GM10266 (cell line): ENCODE measurements at regions not wholly inside any gene's neighbourhood (a gene's known extent, or its start where the extent isn't known, plus 50 kb on each side); places are given as distances from the start of the nearest gene placed in this dataset.

Experiments used
- DNase-seq: peaks from one replicate; pipeline ENCODE4 v3.0.0; 2012; ENCODE audit errors: extremely low spot score
- CTCF ChIP-seq: IDR thresholded peaks from 2 replicates; pipeline ENCODE4 v1.5.1; 2012; ENCODE audit warnings: mild to moderate bottlenecking, low read depth; ENCODE audit not compliant: control insufficient read depth, insufficient read depth; ENCODE audit errors: missing control alignments

DNA sequence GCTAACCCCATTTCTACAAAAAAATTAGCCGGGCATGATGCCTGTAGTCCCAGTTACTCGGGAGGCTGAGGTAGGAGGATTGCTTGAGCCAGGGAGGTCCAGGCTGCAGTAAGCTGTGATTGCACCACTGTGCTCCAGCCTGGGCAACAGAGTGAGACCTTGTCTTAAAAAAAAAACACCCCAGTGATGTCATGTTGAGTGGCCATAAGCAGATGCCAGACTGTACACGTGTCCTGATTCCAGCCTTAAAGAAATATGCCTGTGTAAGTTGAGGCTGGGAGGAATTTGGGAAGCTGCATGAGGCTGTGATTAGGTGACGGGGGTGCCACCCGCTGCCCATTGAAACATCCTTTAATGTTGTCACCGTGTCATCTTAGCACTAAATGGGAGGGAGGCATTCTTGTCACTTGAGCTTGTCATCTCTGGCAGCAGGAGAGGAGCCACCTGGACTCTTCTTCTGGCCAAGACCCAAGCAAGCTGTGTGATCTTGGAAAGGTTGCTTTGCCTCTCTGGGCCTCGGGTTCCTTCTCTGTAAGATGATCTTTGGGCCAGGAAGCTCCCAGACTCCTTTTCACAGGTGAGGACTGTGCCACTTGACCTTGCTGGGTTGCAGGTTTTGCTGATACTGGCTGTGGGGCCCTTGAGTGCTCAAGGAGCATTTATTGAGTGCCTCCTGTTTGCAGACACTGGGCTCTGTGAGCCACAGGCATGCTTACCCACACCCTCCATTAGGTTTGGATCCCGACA is 98.3 kb upstream of the CIBAR2 start:
- DNase-seq = no peak
- TF ChIP-seq CTCF = no peak

GRCh38 chr16:85211271-85211801 is 99.1 kb upstream of the CIBAR2 start:
- no peak for TF ChIP-seq CTCF
- no peak for DNase-seq

DNA sequence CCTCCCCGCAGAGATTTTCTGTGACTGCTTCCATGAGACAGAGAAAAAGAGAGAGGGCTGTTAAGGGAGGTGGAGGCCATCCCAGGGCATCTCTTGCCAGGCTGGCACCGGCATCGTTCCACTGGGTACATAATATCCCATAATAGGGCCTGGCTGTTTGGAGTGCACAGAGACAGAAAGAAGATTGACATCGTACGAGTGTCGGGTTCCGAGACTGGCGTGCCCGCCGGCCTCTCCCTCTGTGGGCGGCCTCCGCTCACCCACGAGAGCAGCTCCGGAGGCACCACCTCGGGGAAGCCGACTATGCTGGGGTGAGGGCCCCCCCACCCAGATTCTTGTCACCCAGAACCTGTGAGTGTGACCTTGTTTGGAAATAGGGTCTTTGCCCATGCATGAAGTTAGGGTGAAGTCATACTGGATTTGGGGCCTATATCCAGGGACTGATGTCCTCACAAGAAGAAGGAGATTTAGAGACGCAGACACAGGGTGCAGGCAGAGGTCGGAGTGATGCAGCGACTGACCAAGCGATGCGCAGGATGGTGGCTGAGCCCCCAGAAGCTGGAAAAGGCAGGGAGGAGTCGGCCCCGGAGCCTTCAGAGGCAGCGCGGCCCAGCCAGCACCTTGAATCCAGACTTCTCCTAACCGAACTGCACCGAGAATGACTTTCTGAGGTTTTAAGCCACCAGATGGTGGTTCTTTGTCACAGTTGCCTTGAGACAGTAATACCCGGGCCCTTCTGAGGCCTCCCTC is 101.8 kb upstream of the CIBAR2 start:
- no peak for DNase-seq
- no peak for TF ChIP-seq CTCF

DNA sequence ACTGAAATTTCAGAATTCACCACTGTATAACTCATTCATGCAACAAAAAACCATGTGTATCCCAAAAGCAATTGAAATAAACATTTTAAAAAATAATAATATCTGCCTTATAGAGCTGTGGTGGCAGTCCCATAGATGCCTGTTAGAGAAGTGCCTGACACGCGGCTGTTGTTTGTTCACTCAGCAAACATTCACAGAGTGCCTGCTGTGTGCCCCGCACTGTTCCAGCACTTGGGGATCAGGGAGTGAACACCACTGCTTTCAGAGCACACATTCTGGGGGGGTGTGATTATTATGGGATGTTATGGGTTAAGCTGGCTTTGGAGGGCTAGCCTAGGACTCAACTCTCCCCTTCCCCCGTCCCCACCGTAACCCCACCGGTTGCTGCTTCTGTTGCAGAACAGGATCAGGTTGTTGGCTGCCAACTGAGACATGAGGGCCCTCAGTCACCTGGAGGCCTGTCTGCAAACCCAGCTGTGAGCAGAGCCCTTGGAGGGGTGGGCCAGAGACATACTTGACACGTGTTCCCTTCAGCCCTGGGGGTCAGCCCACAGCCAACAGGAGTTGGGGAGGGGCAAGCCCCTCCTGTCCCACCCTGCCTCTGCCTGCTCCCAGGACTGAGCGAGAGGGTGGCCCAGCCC is 103.3 kb upstream of the CIBAR2 start:
- no peak for TF ChIP-seq CTCF
- no peak for DNase-seq

DNA sequence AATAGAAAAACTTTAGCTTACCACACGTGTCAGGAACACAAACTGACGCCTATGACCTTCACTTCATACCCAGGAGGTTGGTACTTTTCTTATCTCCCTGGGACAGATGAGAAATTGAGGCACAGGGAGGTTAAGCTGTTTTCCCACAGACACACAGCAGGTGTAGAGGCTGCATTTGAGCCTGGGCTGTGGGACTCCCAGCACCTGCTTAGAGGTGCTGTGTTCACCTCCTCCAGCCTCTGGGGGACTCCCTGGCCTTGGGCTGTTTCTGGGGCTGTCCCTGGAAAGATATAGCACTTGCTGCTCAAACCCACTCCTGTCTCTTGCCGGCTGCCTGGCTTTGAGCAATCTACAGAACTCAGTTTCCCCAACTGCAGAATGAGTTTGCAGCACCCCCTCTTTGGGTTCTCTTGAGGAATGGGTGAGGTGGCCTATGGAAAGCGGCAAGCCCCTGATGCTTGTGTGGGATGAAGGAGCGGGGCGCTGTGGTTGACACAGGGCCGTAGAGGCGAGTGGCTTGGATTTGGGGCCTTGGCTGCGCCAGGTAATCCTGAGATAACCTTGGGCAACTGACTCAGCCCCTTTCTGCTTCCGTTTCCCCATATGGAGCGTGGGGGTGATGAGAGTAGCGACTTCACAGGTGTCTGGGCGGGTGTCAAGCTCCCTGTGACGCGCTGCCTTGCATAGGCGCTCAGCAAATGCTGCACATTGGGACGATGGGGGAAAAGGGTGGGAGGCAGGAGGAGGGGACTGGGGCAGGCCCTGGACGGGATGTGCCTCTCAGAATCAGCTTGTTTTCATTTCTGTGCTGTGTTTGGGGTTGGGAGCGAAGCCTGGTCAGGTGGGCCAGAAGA is 104.5 kb upstream of the CIBAR2 start:
- DNase-seq = peak; percentile 70
- no peak for TF ChIP-seq CTCF

- DNase-seq = no peak
- no peak for TF ChIP-seq CTCF
These were observed 108.0 kb upstream of the CIBAR2 start for GRCh38 chr16:85220125-85220839.
